HG03469 (cell line): ENCODE measurements at regions not wholly inside any gene's neighbourhood (a gene's known extent, or its start where the extent isn't known, plus 50 kb on each side); places are given as distances from the start of the nearest gene placed in this dataset.

ENCODE experiments used
- ATAC-seq: cut with Tn5 transposase; IDR thresholded peaks from one replicate; pipeline ENCODE4 v1.9.1; 2021; ENCODE audit warnings: mild to moderate bottlenecking, moderate library complexity, moderate number of reproducible peaks; ENCODE audit not compliant: unreplicated experiment

DNA sequence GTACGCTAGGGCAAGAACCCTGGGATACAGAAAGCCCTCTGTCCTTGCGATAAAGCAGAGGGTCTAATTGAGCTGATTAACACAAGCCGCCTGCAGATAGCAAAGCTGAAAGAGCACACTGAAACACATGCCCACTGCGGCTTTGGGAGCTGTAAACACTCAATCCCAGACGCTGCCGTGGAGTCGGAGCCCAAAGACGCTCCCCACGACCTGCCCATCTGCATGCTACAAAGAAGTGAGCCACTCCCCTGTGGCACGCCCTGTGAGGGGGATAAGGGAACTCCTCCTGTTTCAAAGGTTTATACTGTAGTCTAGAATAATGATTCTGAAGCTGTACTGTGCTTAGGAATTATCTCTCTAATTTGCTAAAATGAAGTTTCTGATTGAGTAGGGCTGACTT is 985.6 kb upstream of the GHITM start:
- no peak for ATAC-seq

DNA sequence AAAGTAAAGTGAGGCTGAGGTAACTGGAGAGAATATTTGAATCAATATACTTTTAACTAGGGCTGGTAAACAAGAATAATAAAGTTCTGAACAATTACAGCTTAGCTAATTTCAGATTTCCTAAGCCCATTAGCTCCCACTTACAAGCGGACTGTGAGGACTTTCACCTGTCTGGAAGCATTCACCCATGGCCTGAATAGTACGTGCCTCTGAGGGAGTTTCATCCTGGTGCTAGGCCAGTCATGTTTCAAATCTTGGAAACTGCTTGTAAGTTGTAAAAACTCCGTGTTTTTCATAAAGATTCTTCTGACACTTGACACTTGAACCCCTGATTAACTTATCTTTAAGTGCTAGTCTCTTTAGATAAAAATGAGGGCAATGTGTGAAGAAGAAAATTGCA is 975.2 kb upstream of the GHITM start:
- ATAC-seq, result no peak

DNA sequence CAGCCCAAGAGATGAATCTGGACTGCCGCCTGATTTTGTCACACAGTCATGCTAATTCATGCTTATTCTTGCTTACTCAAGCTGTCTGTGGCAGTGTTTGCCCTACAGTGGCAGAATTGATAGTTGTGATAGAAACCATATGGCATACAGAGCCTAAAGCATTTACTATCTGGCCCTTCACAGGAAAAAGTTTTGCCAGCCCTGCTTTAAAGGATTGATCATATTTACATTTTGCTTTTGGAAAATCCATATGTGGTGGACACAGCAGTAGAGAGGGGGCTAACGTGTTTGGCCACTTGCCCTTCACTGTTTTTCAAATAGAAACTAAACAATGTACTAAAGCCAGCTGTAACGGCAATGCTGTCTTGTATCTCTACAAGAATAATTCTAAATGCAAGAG is 974.0 kb upstream of the GHITM start:
- no peak for ATAC-seq

DNA sequence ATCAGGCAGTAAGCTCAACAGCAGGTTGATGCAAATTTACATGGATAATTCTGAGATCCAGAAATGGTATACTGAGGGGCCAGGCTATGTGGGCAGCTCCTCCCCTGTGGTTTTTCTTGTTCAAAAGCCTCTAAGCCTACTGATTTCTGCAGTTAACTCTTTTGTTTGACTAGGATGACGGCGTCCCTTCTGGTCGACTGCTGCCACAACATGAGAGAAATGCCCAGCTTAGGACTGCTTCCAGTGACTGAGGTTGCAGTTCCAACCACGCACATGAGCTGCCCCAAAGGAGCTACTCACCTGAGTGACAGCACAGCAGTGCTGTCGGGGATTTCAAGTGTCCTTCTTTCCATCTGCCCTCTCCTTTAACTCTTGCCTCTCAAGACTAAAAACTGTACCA is 973.0 kb upstream of the GHITM start:
- ATAC-seq, result no peak

DNA sequence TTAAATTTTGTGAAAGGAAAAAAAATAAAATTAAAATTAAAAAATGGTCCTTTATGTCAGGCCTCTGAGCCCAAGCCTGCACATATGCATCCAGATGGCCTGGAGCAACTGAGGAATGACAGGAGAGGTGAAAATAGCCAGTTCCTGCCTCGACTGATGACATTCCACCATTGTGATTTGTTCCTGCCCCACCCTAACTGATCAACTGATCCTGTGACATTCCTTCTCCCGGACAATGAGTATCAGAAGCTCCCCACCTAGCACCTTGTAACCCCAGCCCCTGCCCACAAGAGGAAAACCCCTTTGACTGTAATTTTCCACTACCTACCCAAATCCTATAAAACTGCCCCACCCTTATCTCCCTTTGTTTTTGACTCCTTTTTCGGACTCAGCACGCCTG is 972.2 kb upstream of the GHITM start:
- ATAC-seq, result no peak

DNA sequence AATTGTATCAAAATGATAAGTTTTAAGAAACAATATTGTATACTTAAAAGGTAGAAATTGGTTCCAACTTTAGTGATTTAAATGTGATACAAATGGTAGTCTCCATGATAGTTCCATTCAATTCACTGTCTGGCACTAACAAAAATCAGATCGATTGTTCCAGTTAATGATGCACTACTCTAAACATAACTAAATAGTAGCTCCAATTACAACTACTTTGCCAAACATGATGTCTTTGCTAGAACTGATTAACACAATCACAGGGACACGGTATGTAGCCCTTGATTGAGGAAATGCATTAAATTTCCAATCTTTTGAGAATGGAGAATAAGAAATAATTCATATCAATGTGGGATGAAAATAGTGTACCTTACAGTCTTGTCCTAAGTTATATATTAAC is 962.4 kb upstream of the GHITM start:
- no peak for ATAC-seq

DNA sequence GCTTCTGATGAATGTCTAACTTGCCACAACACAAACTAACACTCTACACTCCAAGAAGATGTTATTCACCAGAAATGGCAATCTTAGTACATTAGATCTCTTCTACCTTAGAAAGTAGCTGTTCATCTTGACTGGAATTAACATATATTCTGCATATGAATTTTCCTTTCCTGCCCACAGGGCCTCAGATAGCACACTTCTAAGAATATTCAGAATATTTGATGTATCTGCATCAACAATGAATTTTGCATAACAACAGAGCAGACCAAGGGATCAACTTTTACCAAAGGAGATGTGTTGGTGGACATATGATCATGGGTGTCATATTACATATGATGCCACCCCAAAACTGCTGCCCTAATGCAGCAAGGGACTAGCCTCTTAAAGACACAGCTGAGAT is 960.8 kb upstream of the GHITM start:
- ATAC-seq, result no peak

DNA sequence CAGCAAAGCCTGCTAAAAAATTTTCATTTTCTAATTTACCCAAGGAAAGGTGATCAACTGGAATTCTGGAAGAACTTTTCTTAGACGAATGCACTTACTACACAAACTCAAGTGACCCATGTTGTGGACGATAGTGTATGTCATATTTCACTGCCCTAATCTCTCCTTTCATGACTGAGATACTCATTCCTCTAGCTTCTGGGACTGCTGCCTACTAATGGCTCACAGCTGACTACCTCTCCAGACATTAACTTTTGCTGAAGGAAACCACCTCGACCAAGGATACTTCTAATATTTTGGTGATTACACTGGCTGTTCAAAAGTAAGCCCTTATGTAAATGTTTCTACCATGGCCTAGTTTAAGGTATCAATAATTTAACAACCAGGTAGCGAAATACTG is 959.9 kb upstream of the GHITM start:
- ATAC-seq, result no peak

DNA sequence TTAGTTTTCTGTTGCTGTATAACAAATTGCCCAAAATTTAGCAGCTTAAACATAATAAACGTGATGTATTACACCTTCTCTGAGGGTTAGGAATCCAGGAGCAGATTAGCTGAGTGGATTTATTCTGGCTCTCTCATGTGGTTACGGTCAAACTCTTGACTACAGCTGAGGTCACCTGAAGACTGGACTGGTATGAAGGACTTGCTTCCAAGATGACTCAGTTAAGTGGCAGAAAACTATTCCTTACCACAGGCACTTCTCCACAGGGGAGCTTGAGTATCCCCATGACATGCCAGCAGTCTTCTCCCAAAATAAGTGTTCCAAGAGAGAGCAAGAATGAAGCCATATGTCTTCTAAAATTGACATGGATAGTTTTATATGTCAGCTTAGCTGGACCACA is 957.2 kb upstream of the GHITM start:
- ATAC-seq, result no peak

DNA sequence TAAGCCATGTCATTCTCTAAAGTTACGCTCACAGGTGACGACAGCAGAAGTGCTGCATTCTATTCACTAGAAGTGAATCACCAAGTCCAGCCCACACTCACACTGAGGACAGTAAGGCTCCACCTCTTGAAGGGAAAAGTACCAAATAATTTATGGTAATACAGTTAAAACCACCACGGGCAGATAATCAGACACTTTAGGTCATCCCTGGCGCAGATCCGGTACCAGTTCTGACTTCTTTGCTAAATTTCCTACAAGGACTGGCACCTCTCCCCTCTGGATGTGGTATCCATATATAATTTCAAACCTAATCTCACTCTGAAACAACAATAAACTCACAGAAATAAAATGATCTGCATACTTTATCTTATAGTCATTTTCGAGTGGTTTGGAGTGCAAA is 954.7 kb upstream of the GHITM start:
- no peak for ATAC-seq

DNA sequence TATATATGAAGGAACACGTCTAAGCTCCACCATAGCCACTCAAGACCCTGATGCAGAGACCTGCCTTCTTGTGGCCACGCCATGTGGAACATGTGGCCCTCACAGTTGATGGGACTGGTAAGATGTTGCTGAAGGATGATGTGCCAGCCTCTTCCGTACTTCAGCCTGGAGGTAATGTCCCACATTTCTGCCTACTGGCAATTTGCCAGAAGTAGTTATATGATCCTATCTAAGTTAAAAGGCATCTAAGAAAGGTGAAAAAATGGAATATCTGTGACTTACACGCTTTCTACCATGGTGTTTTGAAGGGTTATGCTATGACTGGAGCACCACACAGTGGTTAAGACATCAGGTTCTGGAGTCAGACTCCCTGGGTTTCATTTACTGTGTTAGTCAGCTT is 948.7 kb upstream of the GHITM start:
- no peak for ATAC-seq

DNA sequence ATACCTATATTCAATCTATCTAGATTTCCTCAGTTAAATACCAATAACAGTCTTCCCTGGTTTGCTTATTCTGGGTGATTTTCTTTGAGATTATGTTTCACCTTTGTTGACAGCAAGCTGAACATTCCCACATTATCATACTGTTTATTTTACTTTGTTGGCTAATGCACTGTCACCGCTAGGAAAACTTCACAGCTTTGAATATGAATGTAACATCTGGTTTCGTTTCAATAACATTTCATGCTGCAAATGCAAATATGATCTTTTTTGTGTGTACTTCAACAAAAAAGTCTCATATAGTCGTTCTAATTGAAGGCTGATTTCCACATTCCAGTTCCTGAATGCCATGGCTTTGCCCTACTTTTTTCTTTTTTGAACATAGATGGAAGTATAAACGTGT is 946.3 kb upstream of the GHITM start:
- no peak for ATAC-seq

DNA sequence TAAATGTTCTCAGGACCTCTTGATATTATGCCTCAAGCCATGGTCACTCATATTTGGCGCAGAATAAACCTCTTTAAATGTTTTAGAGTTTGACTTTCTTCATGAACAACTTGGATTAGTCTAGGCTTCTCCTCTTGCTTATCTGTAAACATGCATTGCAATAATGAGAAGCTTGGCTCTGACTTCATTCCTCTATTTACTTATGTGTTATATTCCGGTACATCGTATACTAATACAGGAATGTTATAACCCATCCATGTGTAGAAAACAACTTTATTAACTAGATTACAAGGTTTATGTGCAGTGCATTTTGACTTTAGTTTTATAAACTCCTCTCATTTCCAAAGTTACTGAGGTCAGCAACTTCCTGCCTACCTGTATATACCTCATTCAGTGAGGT is 944.3 kb upstream of the GHITM start:
- ATAC-seq, result no peak

DNA sequence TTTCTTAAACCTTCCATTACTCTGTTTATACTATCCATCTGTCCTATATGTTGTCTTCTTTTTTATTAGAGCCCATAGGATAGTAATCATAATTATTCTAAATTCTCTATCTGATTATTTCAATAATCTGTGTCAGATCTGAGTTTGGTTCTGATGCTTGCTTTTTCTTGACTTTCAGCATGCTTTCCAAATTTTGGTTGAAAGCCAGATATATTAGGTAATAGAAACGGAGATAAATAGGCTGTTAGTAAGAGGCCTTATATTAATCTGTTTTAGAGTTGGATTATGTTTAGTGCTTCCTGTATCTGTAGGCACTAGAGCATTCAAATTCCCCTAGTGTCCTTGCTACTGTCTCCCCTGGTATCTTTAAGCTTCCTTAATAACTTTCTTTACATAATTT is 939.9 kb upstream of the GHITM start:
- ATAC-seq, result no peak

DNA sequence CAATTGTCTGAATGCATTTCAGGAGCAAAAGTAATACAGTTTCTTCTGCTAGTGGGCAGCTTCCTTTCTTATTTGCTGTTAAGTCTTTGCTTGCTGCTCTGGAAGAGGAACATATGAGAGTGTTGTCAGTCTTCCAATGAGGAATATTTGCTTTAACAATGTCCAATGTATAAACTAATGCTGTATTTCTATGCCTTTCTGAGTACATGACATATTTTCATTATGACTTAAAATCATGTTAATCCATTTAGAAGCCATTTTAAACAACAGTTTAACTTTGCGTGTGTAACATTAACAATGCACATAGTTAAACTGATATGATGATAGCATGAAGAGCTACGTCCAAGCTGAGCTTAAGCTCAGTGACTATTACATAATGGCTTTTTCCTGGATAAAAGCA is 933.4 kb upstream of the GHITM start:
- ATAC-seq, result no peak

DNA sequence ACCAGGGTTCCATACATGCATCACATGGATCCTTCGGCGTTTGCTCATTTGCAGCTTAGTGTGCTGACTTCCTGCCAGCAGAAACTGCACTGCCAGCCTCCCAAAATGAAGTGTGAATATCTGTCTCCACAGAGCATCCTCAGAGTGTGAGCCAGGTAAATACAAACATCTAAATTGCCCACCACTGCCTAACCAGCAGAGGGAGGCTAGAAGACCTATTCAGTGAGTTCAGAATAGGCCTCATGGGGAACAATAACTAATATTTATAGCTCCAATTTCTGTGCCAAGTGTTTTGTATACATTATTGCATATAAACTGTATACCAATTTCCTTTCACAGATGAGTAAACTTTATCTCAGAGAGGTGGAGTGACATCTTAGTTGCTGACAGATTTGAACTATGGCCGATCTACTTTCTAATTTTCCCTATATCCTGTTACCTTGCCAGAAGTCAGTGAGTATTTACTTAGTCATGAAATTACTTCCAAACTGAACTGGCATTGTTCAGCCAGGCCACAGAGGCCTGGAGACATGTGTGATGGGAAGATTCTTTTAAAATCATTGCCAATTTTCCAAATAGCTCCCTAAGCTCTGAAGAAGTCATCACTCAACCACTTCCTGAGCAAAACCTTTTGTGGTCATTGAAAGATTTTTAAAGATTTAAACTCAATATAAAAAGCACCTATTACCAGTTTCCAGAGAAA is 926.5 kb upstream of the GHITM start:
- no peak for ATAC-seq

DNA sequence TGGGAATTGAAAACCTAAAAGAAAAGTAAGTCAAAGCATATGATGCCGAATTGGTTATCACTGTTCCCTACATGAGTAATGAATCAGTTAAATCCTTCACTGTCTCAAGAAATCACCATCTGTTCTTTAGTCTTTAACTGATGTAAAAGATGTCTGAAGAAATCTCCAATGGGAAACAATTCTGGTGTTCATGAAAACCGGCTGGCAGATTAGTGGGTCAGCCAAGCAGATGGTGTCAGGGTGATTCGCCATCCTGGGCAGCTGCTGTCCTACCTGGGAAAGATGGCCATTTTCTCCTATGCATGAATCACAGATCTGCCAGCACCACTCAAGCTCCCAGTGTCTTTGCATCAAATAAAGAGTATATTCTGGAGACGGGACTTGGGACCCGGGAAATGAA is 925.2 kb upstream of the GHITM start:
- no peak for ATAC-seq

DNA sequence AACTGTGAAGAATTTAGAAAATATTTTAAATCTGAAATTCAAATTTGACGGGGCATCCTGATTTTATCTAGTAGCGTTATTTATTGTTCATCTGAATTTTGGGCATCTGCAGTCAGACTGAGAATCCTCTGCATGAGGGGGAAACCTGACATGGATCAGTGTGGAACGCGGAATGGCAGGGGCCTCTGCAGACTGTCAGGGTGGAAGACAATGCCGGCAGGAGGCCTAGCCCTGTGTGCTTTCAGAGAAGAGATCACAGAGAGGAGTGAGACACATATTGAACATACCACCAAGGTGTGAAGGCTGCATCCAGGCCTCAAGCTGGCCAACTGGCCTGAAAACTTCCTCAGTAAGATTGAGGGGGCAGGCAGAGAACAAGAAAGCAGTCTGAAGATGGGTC is 921.1 kb upstream of the GHITM start:
- no peak for ATAC-seq

DNA sequence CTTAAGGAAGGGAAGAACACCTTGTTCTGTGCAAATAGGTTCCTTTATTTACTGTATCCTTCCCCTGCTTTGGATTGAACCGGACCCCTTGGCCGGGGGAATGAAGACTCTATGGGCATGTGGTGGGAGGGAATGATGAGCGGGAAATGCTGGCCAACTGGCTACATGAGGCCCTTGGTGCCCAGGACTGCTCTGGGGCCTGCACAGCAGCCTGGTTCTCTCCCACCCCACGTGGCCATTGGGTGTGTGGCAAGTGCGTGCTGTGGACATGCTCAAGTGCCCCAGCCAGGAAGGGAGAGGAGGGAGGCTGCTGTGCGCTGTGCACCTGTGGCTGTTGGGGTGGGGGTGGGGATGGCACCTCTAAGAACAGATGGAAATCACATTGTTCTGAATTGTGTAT is 917.0 kb upstream of the GHITM start:
- no peak for ATAC-seq

DNA sequence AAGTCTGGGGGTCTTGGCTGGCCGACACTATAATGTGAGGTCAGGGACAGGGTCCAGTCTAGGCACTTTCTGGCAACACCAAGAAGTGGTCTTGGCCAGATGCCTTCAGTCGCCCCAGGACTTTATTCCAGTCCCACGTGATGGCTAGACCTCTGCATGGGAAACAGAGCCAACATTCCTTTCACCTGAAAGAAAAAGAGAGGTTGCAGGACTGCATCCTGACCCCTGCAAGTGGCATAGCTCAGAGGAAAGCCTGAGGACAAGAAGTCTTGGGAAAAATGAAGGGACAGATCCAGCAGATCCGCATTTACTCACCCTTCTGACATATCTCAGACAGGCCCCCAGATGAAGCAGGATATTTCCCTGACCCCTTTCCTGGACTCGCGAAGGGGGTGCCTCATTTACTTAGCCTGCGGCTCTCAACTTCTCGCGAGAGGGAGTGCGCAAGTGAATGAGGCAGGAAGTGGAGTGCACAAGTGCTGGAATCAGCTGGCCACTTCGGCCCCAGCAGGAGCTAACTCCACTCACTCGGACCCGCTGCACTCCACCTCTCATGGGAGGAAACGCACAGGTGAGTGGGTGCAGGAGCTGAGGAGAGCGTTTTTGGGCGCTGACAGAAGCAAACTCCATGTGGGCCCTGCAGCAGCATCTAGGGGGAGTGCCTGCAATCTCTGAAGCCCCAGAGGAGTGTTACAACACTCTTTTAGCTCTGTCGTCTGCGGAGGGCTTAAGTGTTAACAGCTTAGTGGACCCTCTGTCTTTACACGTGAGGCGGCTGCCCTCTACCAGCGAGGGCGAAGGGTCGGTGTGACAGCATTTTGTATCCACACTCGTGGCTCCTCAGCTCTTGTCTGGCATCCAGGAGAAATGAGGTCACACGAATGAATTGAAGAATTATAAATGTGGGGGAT is 916.2 kb upstream of the GHITM start:
- ATAC-seq, result no peak

DNA sequence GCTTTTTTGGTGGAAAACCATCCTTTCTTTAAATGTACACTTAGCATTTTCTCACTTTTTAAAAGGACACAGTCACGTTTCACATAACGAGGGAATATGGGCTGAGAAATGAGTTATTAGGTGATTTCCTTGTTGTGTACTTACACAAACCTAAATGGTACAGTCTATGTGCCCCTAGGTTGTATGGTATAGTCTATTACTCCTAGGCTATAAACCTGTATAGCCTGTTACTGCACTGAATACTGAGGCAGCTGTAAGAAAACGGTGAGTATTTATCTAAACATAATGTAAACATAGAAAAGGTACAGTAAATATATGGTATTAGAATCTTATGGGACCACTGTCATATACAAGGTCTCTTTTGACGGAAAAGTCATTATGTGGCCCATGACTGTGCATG is 913.5 kb upstream of the GHITM start:
- ATAC-seq, result no peak

DNA sequence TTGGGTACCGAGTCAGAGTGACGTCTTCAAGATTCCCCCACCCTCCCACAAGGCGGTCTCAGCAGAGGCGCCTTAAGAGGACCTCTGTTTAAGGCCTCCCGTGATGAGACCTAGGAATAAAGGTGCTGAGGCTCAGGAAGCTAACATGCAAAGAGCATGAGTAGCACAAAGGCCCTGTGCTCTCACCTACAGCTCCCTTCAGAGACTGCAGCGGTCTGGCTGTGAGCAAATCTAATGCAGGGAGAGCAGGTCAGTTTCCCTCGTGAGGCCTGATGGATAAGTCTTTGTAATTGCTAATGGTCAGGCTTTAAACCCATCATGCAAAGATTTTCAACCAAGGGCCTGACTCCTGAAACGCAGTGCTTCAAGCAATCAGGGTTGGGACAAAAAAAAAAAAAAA is 909.3 kb upstream of the GHITM start:
- no peak for ATAC-seq

DNA sequence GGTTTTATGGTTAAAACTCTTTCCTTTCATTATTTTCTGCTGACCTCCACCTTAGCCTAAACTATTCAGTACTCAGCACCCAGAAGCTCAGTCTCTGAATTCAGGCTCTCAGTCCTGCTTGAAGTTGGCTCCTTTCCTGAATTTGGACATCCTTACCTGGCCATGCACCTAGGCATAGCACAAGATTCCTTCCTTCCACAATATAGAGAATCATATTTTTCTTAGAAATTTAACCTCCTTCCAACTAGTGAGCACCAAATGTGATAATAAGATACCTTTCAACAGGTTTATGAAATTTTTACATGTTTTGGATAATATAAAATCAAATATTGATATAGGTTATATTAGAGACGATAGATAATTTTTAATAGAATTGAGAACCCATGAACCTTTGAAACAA is 905.6 kb upstream of the GHITM start:
- ATAC-seq, result no peak
